ENCODE measurements at regions not wholly inside any gene's neighbourhood (a gene's known extent, or its start where the extent isn't known, plus 50 kb on each side); places are given as distances from the start of the nearest gene placed in this dataset.
A peak's percentile ranks its signal among the peaks of the same experiment; 100 is the strongest.
"Not testable (repeated sequence)": the region's sequence is repeated elsewhere in the genome, so short reads cannot be mapped to it uniquely, and the experiment has no call there.

DNA sequence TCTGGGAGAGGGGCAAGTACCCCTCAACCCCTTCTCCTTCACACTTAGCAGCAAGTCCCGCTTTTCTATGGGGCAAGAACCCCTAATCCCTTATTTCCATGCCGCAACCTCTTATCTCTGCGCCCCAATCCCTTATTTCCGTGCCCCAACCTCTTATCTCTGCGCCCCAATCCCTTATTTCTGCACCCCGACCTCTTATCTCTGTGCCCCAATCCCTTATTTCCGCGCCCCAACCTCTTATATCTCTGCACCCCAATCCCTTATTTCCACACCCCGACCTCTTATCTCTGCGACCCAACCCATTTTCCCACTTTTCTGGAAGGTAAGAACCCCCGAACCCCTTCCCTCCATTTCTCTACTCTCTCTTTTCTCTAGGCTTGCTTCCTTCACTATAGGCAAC is 95.6 kb upstream of the RAB4A start:
- DNase-seq (ENCODE audit: low read depth in 2 of 2): not testable (repeated sequence)

DNA sequence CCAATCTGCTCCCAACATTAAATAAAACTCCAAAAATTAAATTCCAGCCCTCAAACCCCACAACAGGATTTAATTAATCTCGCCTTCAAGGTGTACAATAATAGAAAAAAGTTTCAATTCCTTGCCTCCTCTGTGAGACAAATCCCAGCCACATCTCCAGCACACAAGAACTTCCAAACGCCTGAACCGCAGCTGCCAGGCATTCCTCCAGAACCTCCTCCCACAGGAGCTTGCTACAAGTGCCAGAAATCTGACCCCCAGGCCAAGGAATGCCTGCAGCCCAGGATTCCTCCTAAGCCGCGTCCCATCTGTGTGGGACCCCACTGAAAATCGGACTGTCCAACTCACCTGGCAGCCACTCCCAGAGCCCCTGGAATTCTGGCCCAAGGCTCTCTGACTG is 94.5 kb upstream of the RAB4A start:
- DNase-seq (ENCODE audit: low read depth in 2 of 2): not testable (repeated sequence)

DNA sequence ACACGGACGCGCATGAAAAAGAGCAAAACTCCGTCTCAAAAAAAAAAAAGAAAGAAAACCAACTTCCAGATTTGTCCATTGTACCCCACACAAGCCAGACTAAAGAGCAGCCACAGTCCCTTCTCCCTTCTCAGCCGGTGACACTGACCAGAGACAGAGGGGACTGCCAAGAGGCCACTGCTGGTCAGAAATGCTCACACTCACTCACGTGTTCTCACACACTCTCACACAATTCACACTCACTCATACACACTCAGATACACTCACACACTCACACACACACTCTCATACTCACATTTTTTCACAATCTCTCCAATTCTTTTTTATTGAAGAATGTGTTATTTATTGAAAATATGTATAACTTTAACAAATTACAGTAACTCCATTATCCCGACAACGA is 90.8 kb upstream of the RAB4A start:
- DNase-seq (ENCODE audit: low read depth in 2 of 2): no peak

DNA sequence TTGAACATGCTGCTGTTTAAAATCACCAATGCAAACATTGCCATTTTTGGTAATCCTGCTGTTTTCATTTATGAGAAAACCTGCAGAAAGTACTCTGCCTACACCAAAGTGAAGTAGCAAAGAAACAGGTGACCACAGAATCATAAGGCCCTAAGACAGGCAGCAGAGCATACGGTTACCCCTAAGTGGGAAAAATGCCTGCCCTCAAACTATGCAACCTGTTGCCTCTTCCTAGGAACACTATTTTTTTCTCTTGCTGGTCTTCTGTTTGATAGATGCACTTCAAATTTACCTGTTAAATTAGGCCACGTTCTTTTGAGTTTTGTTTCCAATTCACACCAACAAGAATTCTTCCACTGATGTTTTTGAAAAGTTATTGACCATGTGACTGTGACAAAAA is 89.5 kb upstream of the RAB4A start:
- no peak for DNase-seq (ENCODE audit: low read depth in 2 of 2)

DNA sequence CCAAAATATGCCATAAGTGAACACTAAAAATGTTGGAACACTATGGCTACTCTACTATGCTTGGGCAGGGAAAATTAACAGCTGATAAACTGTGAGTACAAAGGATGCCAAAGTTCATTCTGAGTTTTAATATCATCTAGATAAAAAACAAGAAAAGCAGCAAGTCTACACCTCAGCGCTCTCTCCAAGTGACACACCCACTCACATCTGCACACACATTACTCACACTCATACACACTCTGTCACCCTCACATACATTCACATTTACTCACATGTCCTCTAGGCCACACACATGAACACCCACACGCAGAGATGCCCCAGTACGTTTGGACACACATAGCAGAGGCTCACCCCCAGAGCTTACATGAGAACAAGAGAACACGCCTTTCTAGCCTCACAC is 87.3 kb upstream of the RAB4A start:
- no peak for DNase-seq (ENCODE audit: low read depth in 2 of 2)

DNA sequence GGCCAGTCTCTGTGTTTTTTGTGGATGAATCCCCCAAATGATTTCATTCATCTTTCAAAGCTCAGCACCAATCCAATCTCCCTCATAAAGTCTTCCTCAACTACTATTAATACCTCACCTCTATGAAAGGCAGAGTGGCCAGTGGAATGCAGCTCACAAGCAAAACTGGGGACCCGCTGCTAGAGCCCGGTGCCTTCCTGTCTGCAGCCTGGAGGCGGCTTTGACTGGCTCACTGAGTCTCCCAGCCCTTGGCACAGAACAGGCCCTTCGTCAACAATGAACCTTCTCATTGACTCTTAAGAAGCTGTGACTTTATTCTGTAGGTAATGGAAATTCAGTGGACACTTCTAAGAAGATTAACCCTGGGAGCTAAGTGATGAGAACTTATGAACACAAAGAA is 86.8 kb upstream of the RAB4A start:
- DNase-seq (ENCODE audit: low read depth in 2 of 2): no peak

DNA sequence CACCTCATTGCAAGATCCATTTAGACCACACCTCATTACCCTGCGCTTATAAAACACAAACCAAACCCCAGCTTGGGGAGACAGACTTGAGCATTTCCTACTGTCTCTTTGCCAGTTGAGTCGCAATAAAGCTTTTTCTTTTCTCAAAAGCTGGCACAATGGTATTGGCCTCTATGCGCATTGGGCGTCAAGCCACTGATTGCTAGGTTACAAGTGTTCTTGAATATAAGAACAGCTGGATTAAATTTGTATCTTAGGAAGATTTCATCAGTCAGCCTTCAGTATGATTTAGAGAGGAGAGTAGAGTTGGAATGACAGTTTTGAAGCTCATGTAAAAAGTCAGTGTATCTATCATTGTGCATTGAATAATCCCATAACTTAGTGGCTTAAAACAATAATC is 84.9 kb upstream of the RAB4A start:
- no peak for DNase-seq (ENCODE audit: low read depth in 2 of 2)

DNA sequence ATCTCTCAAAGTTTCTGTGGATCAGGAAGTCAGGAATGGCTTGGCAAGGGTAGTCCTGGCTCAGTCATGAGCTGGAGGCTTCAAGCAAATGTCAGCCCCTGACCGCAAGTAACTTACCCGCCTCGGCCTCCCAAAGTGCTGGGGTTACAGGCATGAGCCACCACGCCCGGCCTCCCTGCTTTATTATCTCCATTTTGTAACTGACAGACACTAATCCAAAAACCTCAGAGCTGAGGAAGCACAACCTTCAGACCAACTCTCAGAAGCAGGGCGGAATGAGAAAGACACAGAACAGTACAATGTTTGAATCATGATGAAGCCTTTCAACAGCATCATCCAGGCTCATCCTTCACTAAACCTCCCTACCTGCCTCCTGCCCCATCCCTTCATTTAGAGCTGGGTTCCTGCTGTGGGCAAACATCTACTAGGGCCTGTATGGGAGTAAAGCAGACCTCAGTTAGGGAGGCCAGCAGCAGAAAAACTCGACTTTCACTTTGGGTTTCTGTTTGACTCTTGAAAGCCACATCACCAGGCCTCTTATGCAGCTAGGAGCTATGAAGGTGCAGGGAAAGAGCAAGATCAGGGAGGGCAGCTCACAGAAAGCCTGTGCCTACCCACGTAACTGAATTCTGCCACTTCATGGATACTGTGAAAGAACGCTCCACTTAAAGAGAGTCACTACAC is 84.4 kb upstream of the RAB4A start:
- no peak for DNase-seq (ENCODE audit: low read depth in 2 of 2)

DNA sequence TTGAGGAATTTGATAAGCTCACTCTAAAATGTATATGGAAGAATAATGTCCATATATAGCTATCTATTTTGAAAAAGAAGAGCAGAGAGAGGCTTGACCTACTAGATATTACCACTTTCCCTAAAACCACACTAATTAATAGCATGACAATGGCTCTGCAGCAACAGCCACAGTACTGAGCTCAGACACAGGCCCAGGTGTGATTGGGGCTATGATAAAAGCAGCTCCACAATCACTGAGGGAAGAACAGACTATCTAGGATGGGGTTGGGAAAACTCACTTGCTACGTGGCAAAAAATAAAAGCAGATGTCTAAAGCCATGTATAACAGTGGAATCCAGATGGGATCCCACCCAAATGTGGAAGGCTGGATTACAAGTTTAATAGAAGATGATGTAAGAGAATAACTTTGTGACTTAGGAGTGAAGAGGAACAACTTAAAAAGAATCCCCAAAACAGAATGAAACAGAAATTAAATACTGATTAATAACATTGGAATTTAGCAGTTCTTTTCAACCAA is 80.8 kb upstream of the RAB4A start:
- peak; percentile 56 to 65 for DNase-seq (ENCODE audit: low read depth in 2 of 2)

DNA sequence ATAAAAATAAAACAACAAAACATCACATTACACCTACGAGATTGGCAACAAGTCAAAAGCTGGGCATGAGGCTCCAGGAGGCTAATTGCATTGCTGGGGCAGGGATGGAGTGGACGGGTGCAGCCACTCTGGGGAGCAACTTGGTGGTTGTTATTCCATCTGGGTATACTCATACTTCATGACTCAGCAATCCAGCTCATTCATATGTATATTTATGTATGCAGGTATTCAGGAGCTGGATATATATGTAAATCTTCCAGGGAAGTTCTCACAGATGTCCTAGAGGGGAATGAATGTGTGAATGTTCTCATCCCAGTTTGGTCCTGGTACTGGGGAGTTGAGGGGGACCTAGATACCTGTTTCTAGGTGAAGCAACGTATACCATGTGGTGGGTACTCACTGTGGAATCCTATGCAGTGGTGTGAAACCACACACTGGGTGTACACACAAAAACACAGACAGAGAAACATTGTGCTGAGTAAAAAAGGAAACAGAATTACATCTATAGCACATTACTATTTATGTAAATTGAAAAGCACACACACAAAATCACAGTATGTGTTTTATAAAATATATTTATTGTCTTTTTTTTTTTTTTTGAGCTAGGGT is 79.7 kb upstream of the RAB4A start:
- DNase-seq (ENCODE audit: low read depth in 2 of 2): no peak

DNA sequence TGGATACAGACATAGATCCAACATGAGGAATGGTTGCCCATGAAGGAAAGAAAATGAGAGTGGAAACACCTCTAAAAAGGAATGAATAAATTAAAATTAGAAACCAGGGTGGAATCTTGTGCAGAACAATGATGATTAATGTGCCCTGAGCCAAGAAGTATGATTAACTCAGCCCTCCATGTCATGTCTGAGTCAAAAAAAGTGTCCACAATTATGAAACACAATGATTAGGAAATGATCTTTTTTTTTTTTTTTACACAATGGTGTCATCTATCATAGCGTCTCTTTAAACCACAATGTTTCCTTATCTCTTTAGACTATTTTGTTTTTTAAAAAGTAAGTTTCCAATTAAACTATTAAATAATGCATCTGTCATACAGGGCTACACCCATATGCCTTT is 78.9 kb upstream of the RAB4A start:
- DNase-seq (ENCODE audit: low read depth in 2 of 2): peak in 1 of 2 experiments; percentile 29

DNA sequence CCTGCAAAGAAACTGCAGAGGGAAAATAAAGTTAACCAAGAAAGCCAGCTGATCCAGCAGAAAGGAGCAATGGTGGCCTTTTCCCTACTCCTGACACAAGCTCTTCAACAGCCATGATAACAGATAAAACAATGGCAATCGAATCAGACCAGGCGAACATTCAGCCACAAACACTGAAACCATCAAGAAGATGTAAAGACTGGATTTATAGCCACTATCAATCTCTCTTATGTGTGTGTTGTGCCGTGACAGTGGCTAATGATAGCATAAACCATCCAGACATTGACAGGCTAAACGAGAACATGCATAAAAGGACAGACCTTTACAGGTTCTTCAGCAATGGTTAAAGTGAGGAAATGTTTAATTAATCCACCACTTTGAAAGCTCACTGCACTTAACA is 78.1 kb upstream of the RAB4A start:
- DNase-seq (ENCODE audit: low read depth in 2 of 2): no peak

DNA sequence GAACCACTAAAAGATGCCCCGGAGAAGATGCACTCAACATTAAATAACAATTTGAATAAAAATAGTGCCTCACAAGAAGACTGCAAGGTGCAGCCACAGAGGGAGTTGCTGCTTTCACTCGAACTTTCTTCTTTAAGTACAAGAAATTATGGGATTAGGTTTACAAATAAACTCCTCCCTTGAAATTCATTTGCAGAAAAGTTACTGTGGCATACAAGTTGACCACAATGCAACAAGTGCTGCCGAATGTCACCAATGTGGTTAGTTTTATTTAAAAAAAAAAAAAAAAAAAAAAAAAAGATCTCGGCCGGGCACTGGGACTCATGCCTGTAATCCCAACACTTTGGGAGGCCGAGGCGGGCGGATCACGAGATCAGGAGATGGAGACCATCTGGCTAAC is 76.8 kb upstream of the RAB4A start:
- DNase-seq (ENCODE audit: low read depth in 2 of 2): no peak

DNA sequence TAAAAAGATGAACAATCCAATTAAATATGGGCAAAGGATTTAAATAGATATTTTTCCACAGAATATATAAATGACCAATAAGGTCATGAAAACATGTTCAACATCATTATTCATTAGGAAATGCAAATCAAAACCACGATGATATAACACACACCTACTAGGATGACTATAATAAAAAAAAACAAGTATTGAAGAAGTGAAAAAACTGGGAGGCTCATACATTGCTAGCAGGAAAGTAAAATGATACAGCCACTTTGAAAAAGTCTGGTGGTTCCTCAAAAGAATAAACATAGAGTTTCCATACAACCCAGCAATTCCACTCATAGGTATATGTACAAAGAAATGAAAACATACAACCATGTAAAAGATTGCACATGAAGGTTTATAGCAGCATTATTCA is 75.7 kb upstream of the RAB4A start:
- no peak for DNase-seq (ENCODE audit: low read depth in 2 of 2)

DNA sequence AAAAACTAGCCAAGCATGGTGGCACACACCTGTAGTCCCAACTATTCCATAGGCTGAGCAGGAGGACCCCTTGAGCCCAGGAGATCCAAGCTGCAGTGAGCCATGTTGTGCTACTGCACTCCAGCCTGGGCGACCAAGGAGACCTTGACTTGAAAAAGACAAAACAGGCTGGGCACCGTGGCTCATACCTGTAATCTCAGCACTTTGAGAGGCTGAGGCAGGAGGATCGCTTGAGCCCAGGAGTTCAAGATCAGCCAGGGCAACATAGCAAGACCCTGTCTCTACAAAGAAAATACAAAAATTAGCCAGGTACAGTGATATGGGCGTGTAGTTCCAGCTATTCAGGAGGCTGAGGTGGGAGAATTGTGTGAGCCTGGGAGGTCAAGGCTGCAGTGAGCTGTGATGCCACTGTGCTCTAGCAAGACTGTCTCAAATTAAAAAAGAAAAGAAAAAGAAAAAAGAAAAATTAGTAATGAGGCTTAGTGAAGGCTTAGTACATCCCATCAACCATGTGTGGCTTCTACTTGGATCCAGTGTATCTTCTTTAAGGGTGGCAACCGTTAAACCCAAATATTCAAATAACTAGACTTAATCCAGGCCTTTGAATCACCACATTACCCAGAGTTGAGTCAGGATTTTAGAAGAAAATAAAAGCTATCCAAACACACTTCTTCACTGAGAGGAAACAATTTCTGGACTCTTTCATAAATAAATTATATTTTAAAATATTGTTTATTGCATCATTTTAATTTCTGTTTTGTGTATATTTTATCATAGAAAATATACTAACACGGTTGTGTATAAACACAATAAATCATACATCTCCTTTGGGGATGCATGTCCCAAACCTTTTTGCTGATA is 74.3 kb upstream of the RAB4A start:
- DNase-seq (ENCODE audit: low read depth in 2 of 2): no peak

DNA sequence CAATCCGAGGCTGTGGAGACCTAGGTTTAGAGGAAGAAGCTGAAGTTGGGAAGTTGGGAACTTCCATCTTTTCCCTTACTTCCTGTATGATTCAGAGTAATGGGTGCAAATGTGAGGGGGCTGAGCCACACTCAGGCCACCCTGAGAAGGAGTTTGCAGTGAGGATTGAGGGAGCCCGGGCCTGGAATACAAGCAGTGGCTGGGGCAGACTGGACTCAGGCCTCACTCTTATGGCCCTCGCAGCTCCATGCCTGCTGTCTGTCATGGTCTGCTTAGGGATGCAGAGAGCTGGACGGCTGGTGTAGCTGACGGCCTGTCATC is 73.7 kb upstream of the RAB4A start:
- no peak for DNase-seq (ENCODE audit: low read depth in 2 of 2)

DNA sequence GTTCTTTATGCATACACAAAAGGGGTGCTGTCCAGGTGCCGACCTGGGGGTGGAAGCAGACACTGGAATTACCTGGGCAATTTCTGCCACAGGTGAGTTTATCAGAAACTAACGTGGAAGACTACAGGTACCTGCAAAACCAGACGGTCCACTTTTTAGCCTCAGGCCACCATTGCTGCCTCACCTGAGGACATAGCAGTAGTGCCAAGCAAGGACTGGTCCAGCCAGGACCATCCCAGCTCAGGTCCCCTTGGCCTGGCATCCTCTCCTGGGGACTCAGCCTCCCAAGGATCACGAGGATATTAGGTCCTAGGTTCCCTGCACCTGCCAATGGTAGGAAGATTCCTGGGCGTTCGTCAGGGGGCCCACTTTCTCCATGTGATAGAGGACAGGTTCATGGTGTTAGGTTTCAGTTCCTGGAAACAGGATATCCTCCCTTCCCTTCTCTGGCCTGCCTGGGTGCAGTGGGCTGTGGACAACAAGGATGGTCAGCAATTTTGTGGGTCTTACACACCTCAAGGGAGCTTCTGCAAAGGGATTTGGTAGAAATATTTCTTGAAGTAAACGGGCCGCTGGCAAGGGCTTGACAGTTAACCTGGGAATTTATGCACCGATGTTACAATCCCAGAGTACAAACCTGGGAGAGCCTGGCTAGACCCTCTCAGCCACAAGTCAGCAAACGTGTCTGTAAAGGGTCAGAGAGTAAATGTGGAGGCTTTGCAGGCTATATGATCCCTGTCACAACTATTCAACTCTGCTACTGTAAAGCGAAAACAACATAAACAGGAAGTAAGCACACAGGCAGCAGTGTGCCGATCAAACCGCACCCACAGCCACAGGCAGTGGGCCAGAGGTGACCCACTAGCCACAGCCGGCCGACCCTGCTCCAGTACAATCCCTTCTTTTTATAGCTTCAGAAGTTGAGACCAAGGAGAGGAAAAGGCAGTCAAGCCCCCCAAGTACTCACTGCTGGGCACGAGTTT is 71.4 kb upstream of the RAB4A start:
- no peak for DNase-seq (ENCODE audit: low read depth in 2 of 2)

DNA sequence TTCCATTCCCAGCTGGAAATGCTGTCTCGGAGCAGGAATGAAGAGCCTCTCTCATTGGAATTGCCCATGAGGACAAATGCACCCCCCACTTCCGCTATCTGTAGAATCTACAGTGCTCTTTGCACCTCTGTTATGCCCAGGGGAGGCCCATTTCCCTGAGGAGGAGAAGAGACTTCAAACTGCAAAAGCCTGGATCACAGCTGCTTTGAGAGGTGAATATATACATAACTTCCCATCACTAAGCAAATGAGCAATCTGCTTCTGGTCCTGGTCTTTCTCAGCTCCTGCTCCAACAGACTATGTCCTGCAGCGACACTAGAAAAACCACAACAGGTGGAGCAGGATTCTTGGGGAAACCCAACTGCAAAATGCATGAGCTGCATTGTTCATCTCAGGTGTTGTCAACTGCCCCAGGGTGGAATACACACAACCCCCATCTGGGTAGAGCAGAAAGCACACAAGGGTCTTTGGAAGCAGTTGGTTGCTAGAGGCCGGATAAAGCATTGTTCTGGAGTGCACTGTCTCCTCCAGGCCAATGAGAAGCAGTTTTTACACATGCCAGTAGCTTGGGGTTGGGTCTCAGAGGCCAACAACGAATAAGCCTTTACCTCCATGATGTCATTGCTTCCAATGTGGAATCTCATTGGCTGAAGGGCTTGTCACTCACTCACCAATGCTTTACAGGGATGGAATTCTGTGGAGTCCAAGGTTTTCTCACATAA is 67.7 kb upstream of the RAB4A start:
- DNase-seq (ENCODE audit: low read depth in 2 of 2): peak; percentile 45 to 52

DNA sequence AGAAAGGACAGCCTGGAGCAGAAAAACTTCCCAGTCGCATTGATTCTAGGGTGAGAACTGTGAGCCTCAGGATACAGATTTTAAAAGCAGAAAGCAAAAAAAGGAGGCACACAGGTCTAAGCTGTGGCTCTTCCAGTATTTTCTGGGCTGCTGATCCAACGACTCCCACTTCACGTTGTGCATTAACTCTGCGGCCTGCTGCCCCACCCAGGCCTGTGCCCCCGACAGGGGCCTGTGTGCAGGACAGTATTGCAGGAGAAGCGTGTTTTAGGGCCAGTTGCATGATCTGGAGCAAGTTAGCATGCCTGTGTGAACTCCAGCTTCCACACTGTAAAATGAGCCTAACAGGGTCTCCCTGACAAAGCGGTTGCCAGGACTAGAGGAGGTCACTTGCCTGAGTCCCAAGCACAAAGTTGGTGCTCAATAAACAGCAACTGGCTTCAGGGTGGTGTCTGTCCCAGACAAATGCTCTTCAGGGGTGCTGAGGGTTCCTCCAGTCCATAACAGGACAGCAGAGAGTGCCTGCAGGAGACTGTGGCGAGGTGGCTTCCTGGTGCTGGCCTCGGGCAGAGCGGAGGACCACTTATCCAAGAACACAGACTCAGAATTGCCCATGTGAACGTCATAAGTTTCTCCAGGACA is 66.8 kb upstream of the RAB4A start:
- DNase-seq (ENCODE audit: low read depth in 2 of 2): no peak

Measured in fibroblast of skin of left biceps (primary cell).